Subcutaneous abdominal adipose tissue (tissue), 5 donors: ENCODE measurements at regions not wholly inside any gene's neighbourhood (a gene's known extent, or its start where the extent isn't known, plus 50 kb on each side); places are given as distances from the start of the nearest gene placed in this dataset.
"Not testable (repeated sequence)": the region's sequence is repeated elsewhere in the genome, so short reads cannot be mapped to it uniquely, and the experiment has no call there.

Source experiments
- H3K27ac ChIP-seq: one replicate; pipeline ENCODE4 v1.7.0; 2013; ENCODE audit warnings: low read depth, mild to moderate bottlenecking, inconsistent platforms, low read length, moderate library complexity
- H3K27me3 ChIP-seq, 5 donors: one replicate each; pipeline ENCODE4 v1.7.0; 2013; ENCODE audit warnings: low read length in 5 of 5, inconsistent platforms in 1 of 5; ENCODE audit not compliant: control insufficient read depth in 5 of 5, insufficient read depth in 4 of 5
- H3K36me3 ChIP-seq, 5 donors: one replicate each; pipeline ENCODE4 v1.7.0; 2013; ENCODE audit warnings: low read length in 5 of 5; ENCODE audit not compliant: control insufficient read depth in 5 of 5, insufficient read depth in 5 of 5
- H3K4me1 ChIP-seq, 5 donors: one replicate each; pipeline ENCODE4 v1.7.0; 2013; ENCODE audit warnings: low read length in 5 of 5, mild to moderate bottlenecking in 3 of 5, moderate library complexity in 1 of 5; ENCODE audit not compliant: control insufficient read depth in 5 of 5, insufficient read depth in 5 of 5
- H3K4me3 ChIP-seq, 5 donors: one replicate each; pipeline ENCODE4 v1.7.0; 2013; ENCODE audit warnings: low read length in 5 of 5, low read depth in 1 of 5
- H3K9ac ChIP-seq, 5 donors: one replicate each; pipeline ENCODE4 v1.7.0; 2013; ENCODE audit warnings: low read length in 5 of 5, mild to moderate bottlenecking in 4 of 5, moderate library complexity in 3 of 5
- H3K9me3 ChIP-seq, 5 donors: one replicate each; pipeline ENCODE4 v1.7.0; 2013; ENCODE audit warnings: low read length in 5 of 5; ENCODE audit not compliant: control insufficient read depth in 5 of 5
- donor health status: healthy.
- donor health status: healthy.
- donor health status: healthy.
- donor health status: healthy.
- donor health status: healthy.

GRCh38 chr16:66250686-66251431, 115.6 kb upstream of the CDH5 start:
- Histone ChIP-seq H3K4me3 (peak overlapping the region in 1 of 5 donors; percentile 1), H3K27me3 (peaks cover 0 to 5% (median 2%) of the 10 kb centered on the region in 5 donors), H3K9ac (no peak overlapping the region), H3K9me3 (peaks cover 0 to 2% (median 0%) of the 10 kb centered on the region in 5 donors), H3K27ac (peak overlapping the region; percentile 3), H3K36me3 (no peaks in the 10 kb centered on the region), H3K4me1 (peaks cover 3 to 28% (median 12%) of the 10 kb centered on the region in 5 donors)

DNA sequence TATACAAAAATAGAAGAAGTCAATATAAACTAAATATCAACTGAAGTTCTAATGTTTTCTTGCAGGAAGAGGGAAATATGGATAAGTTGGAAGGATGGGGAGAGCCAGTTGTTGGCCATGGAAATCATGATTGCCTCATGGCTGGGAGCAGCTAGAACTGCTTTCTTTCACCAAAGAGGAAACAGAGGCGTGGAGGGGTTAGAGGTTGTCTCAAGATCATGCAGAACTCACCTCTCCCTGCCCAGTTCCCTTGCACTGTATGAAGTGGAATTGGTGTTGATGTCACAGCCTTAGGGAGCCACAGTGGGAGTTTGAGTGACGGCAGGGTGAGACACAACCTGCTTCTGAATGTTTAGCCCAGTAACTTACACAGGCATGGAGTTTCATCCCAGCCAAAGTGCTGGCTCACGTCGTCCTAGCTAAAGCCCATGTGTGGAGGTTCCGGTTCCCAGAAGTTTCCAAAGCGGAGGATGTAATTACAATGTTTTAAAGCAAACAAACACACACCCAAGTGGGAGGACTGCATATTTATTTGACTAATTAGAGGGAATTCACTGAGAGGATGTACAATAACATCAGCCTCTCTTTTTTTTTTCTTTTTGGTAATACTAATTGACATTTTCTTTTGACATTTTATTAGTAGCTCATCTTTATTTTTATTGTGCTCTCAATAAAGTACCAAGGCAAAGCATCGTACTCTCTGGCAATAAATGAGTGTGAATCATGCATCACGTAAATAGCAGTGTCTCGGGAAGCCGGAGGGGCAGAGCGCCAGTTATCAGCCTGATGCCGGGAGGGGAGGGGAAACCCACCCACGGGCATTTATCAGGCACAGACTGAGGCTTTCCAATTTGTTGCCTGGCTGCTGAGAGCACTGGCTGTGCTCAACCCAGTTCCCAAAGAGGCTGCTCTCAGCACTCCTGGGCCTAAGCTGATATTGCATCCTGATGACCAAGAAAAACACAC, 118.7 kb upstream of the CDH5 start:
- Histone ChIP-seq H3K9ac (no peak overlapping the region), H3K27ac (no peak overlapping the region)

DNA sequence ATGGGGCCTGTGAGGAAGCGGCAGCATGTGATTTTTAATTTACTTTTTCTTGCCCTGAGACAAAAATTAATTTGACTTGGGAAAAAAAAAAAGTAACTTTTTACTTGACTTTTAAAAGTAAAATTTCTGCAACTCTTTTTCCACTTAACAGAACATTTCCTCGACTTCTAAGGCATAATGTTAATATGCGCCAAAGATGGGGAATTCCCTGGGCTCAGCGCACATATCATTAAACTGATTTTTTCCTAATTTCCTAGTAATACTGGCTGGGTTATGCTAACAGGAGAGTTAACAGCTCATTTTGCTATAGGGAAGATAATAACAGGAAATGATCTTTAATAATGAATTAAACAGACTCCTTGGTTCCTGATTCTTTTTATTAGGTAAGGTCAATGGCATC, 120.6 kb upstream of the CDH5 start:
- Histone ChIP-seq H3K27me3 (peaks cover 0 to 5% (median 2%) of the 10 kb centered on the region in 5 donors), H3K36me3 (no peaks in the 10 kb centered on the region), H3K4me1 (peaks cover under 1 to 43% (median 10%) of the 10 kb centered on the region in 5 donors), H3K9ac (no peak overlapping the region), H3K27ac (no peak overlapping the region), H3K9me3 (no peaks in the 10 kb centered on the region), H3K4me3 (no peak overlapping the region)

More for the DNA sequence above, 118.7 kb upstream of the CDH5 start:
- H3K4me1 ChIP-seq = peaks cover 3 to 49% (median 17%) of the 10 kb centered on the region in 5 donors
- no peaks in the 10 kb centered on the region for H3K9me3 ChIP-seq
- no peaks in the 10 kb centered on the region for H3K36me3 ChIP-seq
- peaks cover 0 to 5% (median 2%) of the 10 kb centered on the region in 5 donors for H3K27me3 ChIP-seq
- no peak overlapping the region for H3K4me3 ChIP-seq

GRCh38 chr16:66245072-66245471, 121.4 kb upstream of the CDH5 start:
- H3K9ac ChIP-seq = no peak overlapping the region
- H3K27me3 ChIP-seq = peaks cover 0 to 10% (median 4%) of the 10 kb centered on the region in 5 donors
- H3K4me3 ChIP-seq = no peak overlapping the region
- H3K27ac ChIP-seq = no peak overlapping the region
- H3K4me1 ChIP-seq = peaks cover 0 to 41% (median 6%) of the 10 kb centered on the region in 5 donors
- H3K36me3 ChIP-seq = no peaks in the 10 kb centered on the region
- H3K9me3 ChIP-seq = peaks cover 0 to 3% (median 0%) of the 10 kb centered on the region in 5 donors

GRCh38 chr16:66242672-66243071, 123.8 kb upstream of the CDH5 start:
- H3K36me3 ChIP-seq = no peaks in the 10 kb centered on the region
- H3K4me1 ChIP-seq = peaks cover 0 to 35% (median 4%) of the 10 kb centered on the region in 5 donors
- no peak overlapping the region for H3K4me3 ChIP-seq

GRCh38 chr16:66242206-66242605, 124.3 kb upstream of the CDH5 start:
- not testable (repeated sequence) for H3K36me3 ChIP-seq, H3K4me3 ChIP-seq, H3K9ac ChIP-seq, H3K27ac ChIP-seq
- Histone ChIP-seq H3K4me1 (peaks cover 0 to 31% (median 0%) of the 10 kb centered on the region in 5 donors), H3K9me3 (peaks cover 3 to 14% (median 11%) of the 10 kb centered on the region in 5 donors), H3K27me3 (peaks cover 0 to 12% (median 6%) of the 10 kb centered on the region in 5 donors)

More at GRCh38 chr16:66242672-66243071, 123.8 kb upstream of the CDH5 start:
- Histone ChIP-seq H3K27me3 (peaks cover 0 to 12% (median 6%) of the 10 kb centered on the region in 5 donors), H3K9me3 (peaks cover 3 to 14% (median 11%) of the 10 kb centered on the region in 5 donors), H3K9ac (no peak overlapping the region), H3K27ac (no peak overlapping the region)

DNA sequence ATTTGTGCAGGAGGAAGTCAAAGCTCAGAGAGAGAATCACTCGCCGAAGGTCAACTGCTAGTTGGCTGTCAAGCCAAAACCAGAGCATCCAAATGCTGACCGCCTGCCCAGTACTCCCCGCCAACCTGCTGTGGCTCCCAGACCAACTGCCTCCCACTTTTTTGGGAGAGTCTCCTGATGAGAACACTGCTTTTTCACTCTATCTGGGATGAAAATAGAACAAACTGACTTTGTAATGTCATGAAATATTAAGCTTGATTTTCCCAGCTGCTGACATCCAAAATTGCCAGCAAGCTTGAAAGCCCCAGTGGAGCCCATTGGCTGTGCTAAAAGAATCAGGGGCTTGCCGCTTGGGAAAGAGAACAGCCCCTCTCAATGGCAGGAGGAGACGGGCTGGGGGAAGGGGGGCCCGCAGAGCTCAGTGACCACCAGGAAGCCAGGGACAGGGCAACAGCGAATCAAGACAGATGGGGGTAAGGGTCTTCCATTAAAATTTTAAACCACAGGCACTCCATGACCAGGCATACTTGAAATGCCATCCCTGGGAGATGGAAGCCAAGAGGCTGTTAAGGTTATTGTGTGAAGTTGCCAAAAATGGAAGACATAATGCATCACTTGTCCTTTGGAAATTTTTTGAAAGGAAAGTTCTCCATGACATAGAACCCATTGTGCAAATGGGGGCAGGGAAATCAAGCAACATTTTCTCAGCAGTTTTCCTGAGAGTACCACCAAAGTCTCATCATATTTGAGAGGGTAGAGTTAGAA, 125.7 kb upstream of the CDH5 start:
- H3K4me3 ChIP-seq = no peak overlapping the region
- H3K36me3 ChIP-seq = no peaks in the 10 kb centered on the region
- no peak overlapping the region for H3K9ac ChIP-seq
- peaks cover 3 to 14% (median 11%) of the 10 kb centered on the region in 5 donors for H3K9me3 ChIP-seq
- H3K4me1 ChIP-seq = peaks cover 0 to 23% (median 0%) of the 10 kb centered on the region in 5 donors
- no peak overlapping the region for H3K27ac ChIP-seq
- peaks cover 0 to 12% (median 6%) of the 10 kb centered on the region in 5 donors for H3K27me3 ChIP-seq

DNA sequence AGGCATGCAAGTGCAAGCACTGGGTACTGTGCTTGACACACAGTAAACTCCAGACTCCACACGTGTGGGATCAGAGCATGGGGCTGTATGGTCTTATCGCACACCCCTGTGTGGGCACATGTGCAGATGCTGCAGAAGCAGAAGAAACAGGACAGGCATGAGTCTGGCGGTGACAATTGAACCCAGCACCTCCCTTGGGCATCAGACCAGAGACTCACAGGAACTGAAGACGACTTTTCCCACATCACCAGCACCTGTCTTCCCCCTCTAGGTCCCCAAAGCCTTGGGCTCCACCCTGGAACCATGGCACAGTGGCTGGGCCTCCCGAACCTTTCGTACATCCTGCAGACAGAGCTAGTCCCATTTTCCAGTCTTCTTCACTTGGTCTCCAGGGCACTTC, 126.4 kb upstream of the CDH5 start:
- Histone ChIP-seq H3K4me1 (peaks cover 0 to 17% (median 0%) of the 10 kb centered on the region in 5 donors), H3K27me3 (peaks cover 0 to 12% (median 6%) of the 10 kb centered on the region in 5 donors), H3K9me3 (peaks cover 3 to 14% (median 11%) of the 10 kb centered on the region in 5 donors), H3K27ac (no peak overlapping the region), H3K4me3 (no peak overlapping the region), H3K36me3 (no peaks in the 10 kb centered on the region), H3K9ac (no peak overlapping the region)

GRCh38 chr16:66238696-66239095, 127.8 kb upstream of the CDH5 start:
- peaks cover 0 to 3% (median 0%) of the 10 kb centered on the region in 5 donors for H3K4me1 ChIP-seq
- no peak overlapping the region for H3K4me3 ChIP-seq
- peaks cover 3 to 14% (median 11%) of the 10 kb centered on the region in 5 donors for H3K9me3 ChIP-seq
- H3K27ac ChIP-seq = no peak overlapping the region
- no peaks in the 10 kb centered on the region for H3K36me3 ChIP-seq
- H3K27me3 ChIP-seq = peaks cover 0 to 12% (median 6%) of the 10 kb centered on the region in 5 donors
- H3K9ac ChIP-seq = no peak overlapping the region
